HFF-Myc (cell line): ENCODE measurements at regions not wholly inside any gene's neighbourhood (a gene's known extent, or its start where the extent isn't known, plus 50 kb on each side); places are given as distances from the start of the nearest gene placed in this dataset.

Experiments used
- DNase-seq: peaks from one replicate; pipeline ENCODE4 v3.0.0-alpha.2; 2011; ENCODE audit warnings: low read depth; ENCODE audit errors: extremely low read depth
- H3K4me3 ChIP-seq: replicated peaks from 2 replicates; pipeline ENCODE4 v1.5.1; 2011; ENCODE audit warnings: low read depth, mild to moderate bottlenecking, control low read depth, low read length
- TF ChIP-seq, protein P1 (sequence below): IDR thresholded peaks from 2 replicates; pipeline ENCODE4 v1.5.1; 2012; ENCODE audit warnings: mild to moderate bottlenecking, low read depth, low read length, control low read depth; ENCODE audit errors: missing control alignments

DNA sequence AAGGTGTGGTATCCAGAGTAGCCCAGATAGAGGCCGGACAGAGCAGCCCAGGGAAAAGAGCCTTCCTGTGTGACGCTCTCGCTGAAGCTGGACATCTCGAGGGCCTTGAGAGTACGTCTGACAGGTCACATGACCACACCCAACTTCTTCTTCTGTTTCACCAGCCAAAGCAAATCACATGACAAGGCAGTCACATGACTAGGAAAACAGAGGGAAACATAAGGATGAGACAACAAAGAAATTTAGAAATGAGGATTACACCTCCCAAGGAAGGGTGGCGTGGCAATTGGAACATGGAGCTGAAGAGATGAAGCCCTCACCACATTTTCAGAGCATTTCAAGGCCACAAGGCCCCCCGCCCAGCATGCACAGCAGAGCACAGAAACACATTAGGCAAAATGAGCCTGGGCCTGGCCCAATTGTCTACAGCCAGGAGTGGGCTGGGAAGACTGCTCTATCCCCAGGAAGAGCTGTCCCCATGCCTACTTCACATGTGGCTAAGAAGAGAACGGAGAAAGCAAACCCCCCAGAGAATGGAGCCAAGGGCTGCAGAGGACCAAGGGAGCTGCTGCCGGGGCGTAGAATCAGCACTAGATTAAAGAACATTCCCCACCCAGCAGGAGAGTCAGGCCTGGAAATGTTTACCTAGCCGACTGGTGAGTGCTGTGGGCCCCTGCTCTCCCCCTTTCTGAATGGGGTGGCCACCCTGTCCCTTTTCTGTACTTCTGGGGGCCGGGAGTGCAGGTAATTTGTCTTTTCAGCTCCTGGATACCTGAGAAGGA lies 305.1 kb downstream of the NPHP4 start:
- TF ChIP-seq, protein P1, sequence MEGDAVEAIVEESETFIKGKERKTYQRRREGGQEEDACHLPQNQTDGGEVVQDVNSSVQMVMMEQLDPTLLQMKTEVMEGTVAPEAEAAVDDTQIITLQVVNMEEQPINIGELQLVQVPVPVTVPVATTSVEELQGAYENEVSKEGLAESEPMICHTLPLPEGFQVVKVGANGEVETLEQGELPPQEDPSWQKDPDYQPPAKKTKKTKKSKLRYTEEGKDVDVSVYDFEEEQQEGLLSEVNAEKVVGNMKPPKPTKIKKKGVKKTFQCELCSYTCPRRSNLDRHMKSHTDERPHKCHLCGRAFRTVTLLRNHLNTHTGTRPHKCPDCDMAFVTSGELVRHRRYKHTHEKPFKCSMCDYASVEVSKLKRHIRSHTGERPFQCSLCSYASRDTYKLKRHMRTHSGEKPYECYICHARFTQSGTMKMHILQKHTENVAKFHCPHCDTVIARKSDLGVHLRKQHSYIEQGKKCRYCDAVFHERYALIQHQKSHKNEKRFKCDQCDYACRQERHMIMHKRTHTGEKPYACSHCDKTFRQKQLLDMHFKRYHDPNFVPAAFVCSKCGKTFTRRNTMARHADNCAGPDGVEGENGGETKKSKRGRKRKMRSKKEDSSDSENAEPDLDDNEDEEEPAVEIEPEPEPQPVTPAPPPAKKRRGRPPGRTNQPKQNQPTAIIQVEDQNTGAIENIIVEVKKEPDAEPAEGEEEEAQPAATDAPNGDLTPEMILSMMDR = no peak
- DNase-seq = no peak
- no peak overlapping the region for H3K4me3 ChIP-seq

DNA sequence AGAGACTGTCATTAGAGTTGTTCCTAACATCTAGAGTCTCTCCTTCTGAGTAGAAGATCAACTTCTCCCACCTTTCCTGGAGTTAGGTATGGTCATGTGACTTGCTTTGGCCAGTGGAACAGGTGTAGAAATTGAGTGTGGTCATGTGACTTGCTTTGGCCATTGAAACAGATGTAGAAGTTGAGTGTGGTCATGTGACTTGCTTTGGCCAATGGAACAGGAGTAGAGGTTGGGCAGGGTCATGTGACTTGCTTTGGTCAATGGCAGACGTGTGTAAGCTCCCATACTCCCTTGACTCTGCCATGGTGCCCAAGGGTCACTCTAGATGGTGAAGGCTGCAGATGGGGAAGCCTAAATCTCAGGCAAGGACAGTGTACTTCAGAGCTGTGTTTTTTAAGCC lies 306.0 kb downstream of the NPHP4 start:
- TF ChIP-seq, protein P1 = no peak
- no peak for DNase-seq
- no peak overlapping the region for H3K4me3 ChIP-seq

- TF ChIP-seq, protein P1 = no peak
- H3K4me3 ChIP-seq = no peak overlapping the region
- no peak for DNase-seq
These were observed 306.7 kb downstream of the NPHP4 start for GRCh38 chr1:5685446-5686040.

DNA sequence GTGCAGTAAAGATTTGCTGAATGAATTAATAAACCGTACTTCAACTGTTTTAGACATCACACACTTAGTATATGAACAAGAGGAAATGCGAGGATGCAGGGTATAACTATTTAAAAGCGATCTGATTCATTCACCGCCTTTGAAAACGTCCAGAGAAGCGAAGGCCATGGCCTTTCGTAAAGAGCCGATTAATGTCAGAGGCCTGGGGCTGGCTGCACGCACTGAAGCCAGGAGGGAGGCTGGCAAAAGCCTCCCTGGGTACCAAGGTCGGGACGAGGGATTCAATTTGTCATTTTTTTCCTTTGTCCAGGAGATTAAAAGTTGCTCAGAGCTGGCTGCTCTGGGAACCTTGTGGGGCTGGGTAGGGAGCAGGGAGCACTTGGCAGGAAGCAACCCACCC lies 307.4 kb downstream of the NPHP4 start:
- no peak overlapping the region for H3K4me3 ChIP-seq
- no peak for DNase-seq
- TF ChIP-seq, protein P1 = no peak

DNA sequence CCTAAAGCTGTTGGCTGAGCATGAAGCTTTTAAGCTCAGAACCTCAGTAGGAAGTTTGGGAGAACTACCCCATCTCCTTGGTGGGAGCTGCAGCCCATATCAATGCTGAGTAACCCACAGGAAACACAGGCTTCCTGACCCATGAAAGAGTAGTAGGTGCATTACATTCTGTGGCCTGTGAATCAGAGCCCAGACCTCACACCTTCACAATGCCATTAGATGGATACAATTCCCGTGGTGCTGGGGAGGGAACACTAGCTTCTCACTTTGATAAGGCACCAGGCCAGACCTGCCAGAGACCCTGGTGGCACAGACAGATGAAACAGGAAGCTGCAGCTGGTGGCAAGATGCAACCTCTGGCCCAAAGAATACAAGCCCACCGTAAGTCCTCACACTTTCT lies 308.8 kb downstream of the NPHP4 start:
- TF ChIP-seq, protein P1 = no peak
- DNase-seq = no peak

GRCh38 chr1:5682626-5683225 lies 309.5 kb downstream of the NPHP4 start:
- no peak overlapping the region for H3K4me3 ChIP-seq
- DNase-seq = no peak
- TF ChIP-seq, protein P1 = no peak

More for the DNA sequence above, 308.8 kb downstream of the NPHP4 start:
- H3K4me3 ChIP-seq = no peak overlapping the region
